Esophagus squamous epithelium (tissue), 4 donors: ENCODE measurements at regions not wholly inside any gene's neighbourhood (a gene's known extent, or its start where the extent isn't known, plus 50 kb on each side); places are given as distances from the start of the nearest gene placed in this dataset.

Experiments
- CTCF ChIP-seq, 6 experiments: fragments of 450-650 bp in 4 of 6; fragments of 200-600 bp in 2 of 6; sonication (generic) in 2 of 6; IDR thresholded peaks; one replicate each; pipeline ENCODE4 v1.5.1; 2016 to 2019; ENCODE audit warnings: antibody characterized with exemption in 6 of 6, mild to moderate bottlenecking in 4 of 6, moderate library complexity in 4 of 6
- POLR2A ChIP-seq, 4 donors: fragments of 450-650 bp; IDR thresholded peaks; one replicate each; pipeline ENCODE4 v1.6.1; 2017; ENCODE audit warnings: antibody characterized with exemption in 4 of 4, mild to moderate bottlenecking in 4 of 4, moderate library complexity in 3 of 4

GRCh38 chr17:36845916-36846315 is 91.4 kb upstream of the LHX1 start:
- TF ChIP-seq CTCF (IDR thresholded peaks at IDR 0.05) = no peak
- no peak for TF ChIP-seq POLR2A (IDR thresholded peaks at IDR 0.05)
